Fibroblast of lung (primary cell): ENCODE measurements at regions not wholly inside any gene's neighbourhood (a gene's known extent, or its start where the extent isn't known, plus 50 kb on each side); places are given as distances from the start of the nearest gene placed in this dataset.

Experiments
- DNase-seq, 2 donors: peaks; one replicate each; pipeline versions ENCODE4 v3.0.0 to v3.0.0-alpha.2; 2010; ENCODE audit warnings: low read depth in 2 of 2
- H2AFZ ChIP-seq: 2 replicates; pipeline ENCODE4 v1.5.1; 2012; ENCODE audit warnings: low read length, control low read depth, inconsistent platforms
- H3K27ac ChIP-seq: 2 replicates; pipeline ENCODE4 v1.5.1; 2011; ENCODE audit warnings: low read length, control low read depth; ENCODE audit not compliant: insufficient read depth
- H3K27me3 ChIP-seq: 2 replicates; pipeline ENCODE4 v1.5.1; 2011; ENCODE audit warnings: mild to moderate bottlenecking, low read length; ENCODE audit not compliant: control insufficient read depth, insufficient read depth
- H3K36me3 ChIP-seq: 2 replicates; pipeline ENCODE4 v1.5.1; 2011; ENCODE audit warnings: low read length; ENCODE audit not compliant: control insufficient read depth, insufficient read depth
- H3K4me1 ChIP-seq: 2 replicates; pipeline ENCODE4 v1.5.1; 2011; ENCODE audit warnings: low read length; ENCODE audit not compliant: control insufficient read depth, insufficient read depth; ENCODE audit errors: extremely low read depth
- H3K4me2 ChIP-seq: 2 replicates; pipeline ENCODE4 v1.5.1; 2011; ENCODE audit warnings: low read length, control low read depth; ENCODE audit not compliant: insufficient read depth; ENCODE audit errors: extremely low read depth
- H3K4me3 ChIP-seq, 4 experiments: fragments of 200-600 bp in 1 of 4; sonication (generic) in 1 of 4; replicated peaks in 1 of 4; 2 replicates each; pipeline ENCODE4 v1.5.1; 2011 to 2016; ENCODE audit warnings: low read length in 4 of 4, low read depth in 3 of 4, mild to moderate bottlenecking in 3 of 4, control low read depth in 2 of 4, inconsistent platforms in 1 of 4, mixed read lengths in 1 of 4; ENCODE audit not compliant: insufficient read depth in 1 of 4; ENCODE audit errors: control extremely low read depth in 1 of 4
- H3K79me2 ChIP-seq: 2 replicates; pipeline ENCODE4 v1.5.1; 2012; ENCODE audit warnings: mild to moderate bottlenecking, low read length, inconsistent platforms; ENCODE audit not compliant: control insufficient read depth, insufficient read depth
- H3K9ac ChIP-seq: 2 replicates; pipeline ENCODE4 v1.5.1; 2011; ENCODE audit warnings: mild to moderate bottlenecking, low read length, control low read depth; ENCODE audit not compliant: insufficient read depth
- H3K9me3 ChIP-seq: 2 replicates; pipeline ENCODE4 v1.5.1; 2012; ENCODE audit warnings: low read depth, low read length; ENCODE audit not compliant: control insufficient read depth, insufficient read depth
- H4K20me1 ChIP-seq: 2 replicates; pipeline ENCODE4 v1.5.1; 2011; ENCODE audit warnings: low read length; ENCODE audit not compliant: control insufficient read depth, insufficient read depth; ENCODE audit errors: extremely low read depth
- EZH2 ChIP-seq: IDR thresholded peaks from 2 replicates; pipeline ENCODE4 v1.5.1; 2012; ENCODE audit warnings: low read length, control low read depth, mild to moderate bottlenecking; ENCODE audit errors: missing control alignments
- TF ChIP-seq, protein P1 (sequence below), 2 donors: IDR thresholded peaks in 1 of 2; conservative IDR thresholded peaks in 1 of 2; 1 replicate in 1 of 2; 2 replicates in 1 of 2; pipeline ENCODE4 v1.5.1; 2011 to 2012; ENCODE audit warnings: low read length in 2 of 2, control low read depth in 1 of 2, inconsistent platforms in 1 of 2, low read depth in 1 of 2, mild to moderate bottlenecking in 1 of 2

- no peaks in the 10 kb centered on the region for H3K4me1 ChIP-seq
- no peaks in the 10 kb centered on the region for H3K79me2 ChIP-seq
- H4K20me1 ChIP-seq = no peaks in the 10 kb centered on the region
- TF ChIP-seq EZH2 = no peak
- TF ChIP-seq, protein P1, sequence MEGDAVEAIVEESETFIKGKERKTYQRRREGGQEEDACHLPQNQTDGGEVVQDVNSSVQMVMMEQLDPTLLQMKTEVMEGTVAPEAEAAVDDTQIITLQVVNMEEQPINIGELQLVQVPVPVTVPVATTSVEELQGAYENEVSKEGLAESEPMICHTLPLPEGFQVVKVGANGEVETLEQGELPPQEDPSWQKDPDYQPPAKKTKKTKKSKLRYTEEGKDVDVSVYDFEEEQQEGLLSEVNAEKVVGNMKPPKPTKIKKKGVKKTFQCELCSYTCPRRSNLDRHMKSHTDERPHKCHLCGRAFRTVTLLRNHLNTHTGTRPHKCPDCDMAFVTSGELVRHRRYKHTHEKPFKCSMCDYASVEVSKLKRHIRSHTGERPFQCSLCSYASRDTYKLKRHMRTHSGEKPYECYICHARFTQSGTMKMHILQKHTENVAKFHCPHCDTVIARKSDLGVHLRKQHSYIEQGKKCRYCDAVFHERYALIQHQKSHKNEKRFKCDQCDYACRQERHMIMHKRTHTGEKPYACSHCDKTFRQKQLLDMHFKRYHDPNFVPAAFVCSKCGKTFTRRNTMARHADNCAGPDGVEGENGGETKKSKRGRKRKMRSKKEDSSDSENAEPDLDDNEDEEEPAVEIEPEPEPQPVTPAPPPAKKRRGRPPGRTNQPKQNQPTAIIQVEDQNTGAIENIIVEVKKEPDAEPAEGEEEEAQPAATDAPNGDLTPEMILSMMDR (conservative IDR thresholded peaks at IDR 0.05 in 1 of 2, IDR thresholded peaks at IDR 0.05 in 1 of 2; ENCODE audit: low read depth in 1 of 2, low read length in 2 of 2) = no peak
- H3K4me2 ChIP-seq = no peak overlapping the region
- H2AFZ ChIP-seq = no peak overlapping the region
- H3K4me3 ChIP-seq = no peak overlapping the region
- no peak overlapping the region for H3K9ac ChIP-seq
- H3K36me3 ChIP-seq = no peaks in the 10 kb centered on the region
- no peaks in the 10 kb centered on the region for H3K9me3 ChIP-seq
- H3K27me3 ChIP-seq = no peaks in the 10 kb centered on the region
- DNase-seq = no peak
- H3K27ac ChIP-seq = no peak overlapping the region
These were observed 593.3 kb downstream of the MATN1 start for GRCh38 chr1:30130099-30130498.

GRCh38 chr1:30129421-30130055 is 593.8 kb downstream of the MATN1 start:
- TF ChIP-seq, protein P1 (conservative IDR thresholded peaks at IDR 0.05 in 1 of 2, IDR thresholded peaks at IDR 0.05 in 1 of 2; ENCODE audit: low read depth in 1 of 2, low read length in 2 of 2) = no peak
- TF ChIP-seq EZH2 = no peak
- no peaks in the 10 kb centered on the region for H3K4me1 ChIP-seq

GRCh38 chr1:30129001-30129408 is 594.4 kb downstream of the MATN1 start:
- no peak overlapping the region for H3K9ac ChIP-seq
- no peaks in the 10 kb centered on the region for H3K27me3 ChIP-seq
- H3K79me2 ChIP-seq = no peaks in the 10 kb centered on the region
- H3K4me1 ChIP-seq = no peaks in the 10 kb centered on the region
- DNase-seq = no peak
- no peaks in the 10 kb centered on the region for H3K9me3 ChIP-seq
- no peaks in the 10 kb centered on the region for H4K20me1 ChIP-seq
- H3K4me2 ChIP-seq = no peak overlapping the region
- H3K4me3 ChIP-seq = no peak overlapping the region
- H2AFZ ChIP-seq = no peak overlapping the region
- no peaks in the 10 kb centered on the region for H3K36me3 ChIP-seq
- H3K27ac ChIP-seq = no peak overlapping the region
- TF ChIP-seq, protein P1 (conservative IDR thresholded peaks at IDR 0.05 in 1 of 2, IDR thresholded peaks at IDR 0.05 in 1 of 2; ENCODE audit: low read depth in 1 of 2, low read length in 2 of 2) = no peak
- no peak for TF ChIP-seq EZH2

More at GRCh38 chr1:30129421-30130055, 593.8 kb downstream of the MATN1 start:
- no peaks in the 10 kb centered on the region for H3K36me3 ChIP-seq
- no peaks in the 10 kb centered on the region for H3K79me2 ChIP-seq
- H3K9ac ChIP-seq = no peak overlapping the region
- H4K20me1 ChIP-seq = no peaks in the 10 kb centered on the region
- no peak overlapping the region for H3K4me2 ChIP-seq
- DNase-seq = no peak
- no peaks in the 10 kb centered on the region for H3K9me3 ChIP-seq
- no peak overlapping the region for H3K27ac ChIP-seq
- H3K27me3 ChIP-seq = no peaks in the 10 kb centered on the region
- no peak overlapping the region for H3K4me3 ChIP-seq
- H2AFZ ChIP-seq = no peak overlapping the region
